Activated CD8-positive, alpha-beta T cell treated with anti-CD3 and anti-CD28 coated beads for 36 hours (primary cell): ENCODE measurements at regions not wholly inside any gene's neighbourhood (a gene's known extent, or its start where the extent isn't known, plus 50 kb on each side); places are given as distances from the start of the nearest gene placed in this dataset.

ENCODE experiments used
- ATAC-seq: fragments of 200-7000 bp; cut with Tn5 transposase; one replicate; pipeline ENCODE4 v1.10.0; 2021; ENCODE audit warnings: mild to moderate bottlenecking, moderate library complexity
- CTCF ChIA-PET: fragments of 350-600 bp; sonication (Branson Sonifier 250); formaldehyde crosslinking; loops from one replicate; lab custom pipeline; 2021; ENCODE audit warnings: antibody characterized with exemption; lab: Charles Lee
- POLR2A ChIA-PET: fragments of 350-600 bp; sonication (Branson Sonifier 250); formaldehyde crosslinking; loops from one replicate; lab custom pipeline; 2021; ENCODE audit warnings: antibody characterized with exemption; lab: Charles Lee
- DNase-seq: peaks from one replicate; pipeline ENCODE4 v3.0.0-alpha.2; 2020
- H3K27ac Mint-ChIP-seq: one replicate; pipeline ENCODE4 v1.8.0; 2021; ENCODE audit warnings: mild to moderate bottlenecking, mixed read lengths
- H3K27me3 Mint-ChIP-seq: one replicate; pipeline ENCODE4 v1.8.0; 2021; ENCODE audit warnings: mixed read lengths
- H3K36me3 Mint-ChIP-seq: one replicate; pipeline ENCODE4 v1.8.0; 2021; ENCODE audit warnings: low read depth, mixed read lengths
- H3K4me1 Mint-ChIP-seq: one replicate; pipeline ENCODE4 v1.8.0; 2021; ENCODE audit warnings: low read depth, mixed read lengths
- H3K4me3 Mint-ChIP-seq: one replicate; pipeline ENCODE4 v1.8.0; 2021; ENCODE audit warnings: mild to moderate bottlenecking, moderate library complexity, mixed read lengths
- H3K9me3 Mint-ChIP-seq: one replicate; pipeline ENCODE4 v1.8.0; 2021; ENCODE audit warnings: mixed read lengths
- intact Hi-C: fragments of 100-400 bp; cut with micrococcal nuclease; formaldehyde crosslinking; loops from one replicate; pipeline ENCODE4 v1.10.0; 2022
- TF ChIP-seq, protein P1 (sequence below): fragments of 200-600 bp; IDR thresholded peaks from one replicate; pipeline ENCODE4 v1.8.0; 2022; ENCODE audit warnings: antibody characterized with exemption, mild to moderate bottlenecking

DNA sequence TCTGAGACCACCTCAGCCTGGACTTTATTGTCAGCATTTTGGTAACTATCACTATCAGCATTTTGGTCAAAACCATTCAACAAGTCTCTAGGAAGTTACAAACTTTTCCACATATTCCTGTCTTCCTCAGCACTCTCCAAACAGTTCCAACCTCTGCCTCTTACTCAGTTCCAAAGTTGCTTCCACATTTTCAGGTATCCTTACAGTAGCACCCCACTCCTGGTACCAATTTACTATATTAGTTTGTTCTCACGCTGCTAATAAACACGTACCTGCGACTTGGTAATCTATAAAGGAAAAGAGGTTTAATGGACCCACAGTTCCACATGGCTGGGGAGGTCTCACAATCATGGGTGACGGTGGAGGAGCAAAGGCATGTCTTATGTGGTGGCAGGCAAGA is 551.3 kb downstream of the DMRTA1 start:
- no peak for DNase-seq
- Mint-ChIP-seq H3K4me1 (no peaks in the 10 kb centered on the region), H3K4me3 (no peak overlapping the region), H3K9me3 (peaks cover 8% of the 10 kb centered on the region), H3K27ac (no peak overlapping the region), H3K36me3 (no peaks in the 10 kb centered on the region), H3K27me3 (no peaks in the 10 kb centered on the region)
- CTCF ChIA-PET, result no interaction called here
- TF ChIP-seq, protein P1, sequence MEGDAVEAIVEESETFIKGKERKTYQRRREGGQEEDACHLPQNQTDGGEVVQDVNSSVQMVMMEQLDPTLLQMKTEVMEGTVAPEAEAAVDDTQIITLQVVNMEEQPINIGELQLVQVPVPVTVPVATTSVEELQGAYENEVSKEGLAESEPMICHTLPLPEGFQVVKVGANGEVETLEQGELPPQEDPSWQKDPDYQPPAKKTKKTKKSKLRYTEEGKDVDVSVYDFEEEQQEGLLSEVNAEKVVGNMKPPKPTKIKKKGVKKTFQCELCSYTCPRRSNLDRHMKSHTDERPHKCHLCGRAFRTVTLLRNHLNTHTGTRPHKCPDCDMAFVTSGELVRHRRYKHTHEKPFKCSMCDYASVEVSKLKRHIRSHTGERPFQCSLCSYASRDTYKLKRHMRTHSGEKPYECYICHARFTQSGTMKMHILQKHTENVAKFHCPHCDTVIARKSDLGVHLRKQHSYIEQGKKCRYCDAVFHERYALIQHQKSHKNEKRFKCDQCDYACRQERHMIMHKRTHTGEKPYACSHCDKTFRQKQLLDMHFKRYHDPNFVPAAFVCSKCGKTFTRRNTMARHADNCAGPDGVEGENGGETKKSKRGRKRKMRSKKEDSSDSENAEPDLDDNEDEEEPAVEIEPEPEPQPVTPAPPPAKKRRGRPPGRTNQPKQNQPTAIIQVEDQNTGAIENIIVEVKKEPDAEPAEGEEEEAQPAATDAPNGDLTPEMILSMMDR, result no peak
- no peak for ATAC-seq
- intact Hi-C loops, result no loop called here
- POLR2A ChIA-PET, result no interaction called here

DNA sequence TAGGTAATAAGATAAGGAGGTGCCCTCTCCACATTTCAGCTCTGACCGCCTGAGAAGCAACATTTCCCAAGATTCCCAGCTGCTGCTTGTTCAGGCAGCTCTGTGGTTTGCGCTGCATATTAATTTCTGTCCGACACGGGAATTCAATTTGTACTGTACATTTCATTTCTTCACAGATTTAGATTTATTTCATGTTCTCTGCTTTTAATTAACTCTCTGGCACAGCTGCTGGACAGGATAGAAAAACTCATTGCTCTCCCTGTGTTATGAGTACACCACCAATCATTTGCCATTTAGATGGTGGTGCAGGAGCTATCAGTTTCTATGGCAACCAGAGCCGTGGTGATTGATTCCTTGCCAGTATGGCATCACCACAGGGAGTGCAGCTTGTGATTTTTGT is 558.5 kb downstream of the DMRTA1 start:
- CTCF ChIA-PET, result no interaction called here
- no peak overlapping the region for H3K27ac Mint-ChIP-seq
- POLR2A ChIA-PET, result no interaction called here
- intact Hi-C loops, result no loop called here
- ATAC-seq, result no peak
- no peak for DNase-seq
- H3K9me3 Mint-ChIP-seq, result peaks cover 1% of the 10 kb centered on the region
- no peak overlapping the region for H3K4me3 Mint-ChIP-seq
- TF ChIP-seq, protein P1, result no peak
- no peaks in the 10 kb centered on the region for H3K27me3 Mint-ChIP-seq
- no peaks in the 10 kb centered on the region for H3K4me1 Mint-ChIP-seq
- no peaks in the 10 kb centered on the region for H3K36me3 Mint-ChIP-seq

DNA sequence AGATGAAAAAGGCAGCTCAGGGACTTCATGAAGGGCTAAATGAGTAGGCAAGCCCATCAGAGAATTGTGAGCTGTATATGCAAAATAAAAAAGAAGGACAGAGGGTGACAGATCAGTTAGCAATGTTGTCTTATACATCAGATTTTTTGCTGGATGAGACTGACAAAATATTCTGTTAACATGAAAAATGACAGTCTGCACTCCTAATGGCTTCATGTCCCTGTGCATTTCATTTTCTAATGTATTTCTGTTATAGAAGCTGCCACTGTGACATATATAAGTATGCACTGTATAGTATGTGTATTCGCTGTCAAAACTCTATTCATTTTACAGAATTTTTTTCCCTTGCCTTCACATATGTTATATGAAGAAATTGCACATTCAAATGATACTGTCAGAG is 559.5 kb downstream of the DMRTA1 start:
- CTCF ChIA-PET, result no interaction called here

DNA sequence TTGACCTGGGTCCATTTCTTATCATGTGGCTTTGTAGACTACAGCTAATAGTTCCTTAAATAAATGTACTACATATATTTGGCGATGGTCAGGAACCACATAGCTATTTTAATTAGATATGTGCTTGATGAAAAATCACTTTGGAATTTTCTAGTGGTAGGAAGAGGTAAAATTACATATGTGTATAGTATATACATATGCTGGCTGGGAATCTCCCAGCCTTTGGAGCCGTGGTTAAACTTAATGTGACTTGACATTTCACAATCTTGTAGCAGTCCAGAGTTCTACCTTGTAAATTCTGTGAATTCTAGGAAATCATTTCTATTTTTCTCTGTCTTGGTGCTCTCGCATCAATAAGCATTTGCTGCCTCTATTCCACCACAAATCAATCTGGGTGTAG is 565.0 kb downstream of the DMRTA1 start:
- TF ChIP-seq, protein P1, result no peak
- Mint-ChIP-seq H3K27me3 (no peaks in the 10 kb centered on the region), H3K4me1 (no peaks in the 10 kb centered on the region), H3K9me3 (peaks cover 5% of the 10 kb centered on the region), H3K4me3 (no peak overlapping the region), H3K27ac (no peak overlapping the region), H3K36me3 (no peaks in the 10 kb centered on the region)
- CTCF ChIA-PET, result no interaction called here
- POLR2A ChIA-PET, result interaction anchor here (0.6 kb wide), 1 partner anchor 56 kb away, joined by 3 read pairs; no protein-coding TSS in a partner anchor
- ATAC-seq (no peak), DNase-seq (no peak)
- intact Hi-C loops, result no loop called here

More for the DNA sequence above, 559.5 kb downstream of the DMRTA1 start:
- Mint-ChIP-seq H3K9me3 (peaks cover 1% of the 10 kb centered on the region), H3K36me3 (no peaks in the 10 kb centered on the region), H3K27ac (no peak overlapping the region), H3K27me3 (no peaks in the 10 kb centered on the region), H3K4me1 (no peaks in the 10 kb centered on the region), H3K4me3 (no peak overlapping the region)
- no peak for ATAC-seq
- POLR2A ChIA-PET, result no interaction called here
- TF ChIP-seq, protein P1, result no peak
- DNase-seq, result no peak
- intact Hi-C loops, result no loop called here

DNA sequence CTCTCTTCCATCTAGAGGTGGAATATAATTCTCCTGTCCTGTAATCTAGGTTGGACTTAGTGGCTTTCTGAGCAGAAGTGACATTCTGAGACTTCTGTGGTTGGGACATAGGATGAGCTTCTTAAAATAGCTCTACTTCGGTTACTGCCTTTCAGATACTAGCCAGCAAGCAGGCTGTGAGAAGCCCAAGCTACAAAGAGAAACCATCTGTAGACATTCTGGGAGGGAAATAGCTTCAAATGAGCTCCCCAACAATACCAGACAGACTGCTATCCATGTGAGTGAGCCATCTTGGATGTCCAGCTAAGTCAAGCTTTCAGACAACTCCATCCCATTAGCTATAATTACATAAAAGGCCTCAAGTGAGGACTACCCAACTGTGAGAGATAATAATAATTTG is 568.9 kb downstream of the DMRTA1 start:
- no peaks in the 10 kb centered on the region for H3K4me1 Mint-ChIP-seq
- CTCF ChIA-PET, result no interaction called here
- no peaks in the 10 kb centered on the region for H3K36me3 Mint-ChIP-seq
- no peak overlapping the region for H3K4me3 Mint-ChIP-seq
- no peak for DNase-seq
- no peak for ATAC-seq
- intact Hi-C loops, result no loop called here
- H3K27me3 Mint-ChIP-seq, result no peaks in the 10 kb centered on the region
- POLR2A ChIA-PET, result no interaction called here
- TF ChIP-seq, protein P1, result no peak
- no peak overlapping the region for H3K27ac Mint-ChIP-seq
- H3K9me3 Mint-ChIP-seq, result peaks cover 3% of the 10 kb centered on the region
